ENCODE measurements at regions not wholly inside any gene's neighbourhood (a gene's known extent, or its start where the extent isn't known, plus 50 kb on each side); places are given as distances from the start of the nearest gene placed in this dataset.

DNA sequence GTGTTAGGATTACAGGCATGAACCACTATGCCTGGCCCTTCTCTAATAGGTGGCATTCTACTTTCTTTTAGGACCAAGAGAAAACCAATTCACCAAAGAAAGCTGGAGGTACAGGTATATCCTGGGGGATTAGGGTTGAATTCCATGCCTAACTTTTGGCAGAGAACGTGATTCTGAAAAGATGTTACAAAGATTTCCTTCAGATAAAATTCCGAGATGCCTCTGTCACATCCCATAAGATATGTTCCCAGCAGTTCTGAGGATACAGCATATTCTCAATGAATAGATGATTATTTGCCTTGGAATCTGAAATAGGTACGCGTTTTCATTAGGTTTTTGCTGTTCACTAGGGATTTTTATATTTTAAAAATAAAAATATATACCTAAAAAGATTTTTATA, 111.9 kb upstream of the KRAS start:
- no peak overlapping the region for H4K8ac ChIP-seq (ENCODE audit: extremely low read depth, insufficient read depth, low read length)
- H3K36me3 ChIP-seq (ENCODE audit: control insufficient read depth in 2 of 4, insufficient read depth in 4 of 4, low read length in 3 of 4), result no peaks in the 10 kb centered on the region
- no peak overlapping the region for H2BK20ac ChIP-seq (ENCODE audit: low read length)
- H3K79me1 ChIP-seq (ENCODE audit: low read depth, low read length), result no peaks in the 10 kb centered on the region
- no peak overlapping the region for H3K9ac ChIP-seq (replicated peaks in 1 of 4; ENCODE audit: extremely low read depth in 1 of 4, low read depth in 3 of 4, low read length in 3 of 4)
- WGBS, 2 experiments (ENCODE audit: extremely low coverage in 1 of 2, insufficient coverage in 1 of 2, insufficient read length in 1 of 2, insufficient replicate concordance in 2 of 2, low coverage in 1 of 2, low lambda C conversion rate in 2 of 2, missing lambda C conversion rate in 1 of 2), result 87% methylated on average over 4 of the region's 4 CpGs; no CpG with 5 or more reads in 1 of the 2 experiments
- no peaks in the 10 kb centered on the region for H4K20me1 ChIP-seq (replicated peaks in 1 of 2; ENCODE audit: control insufficient read depth in 1 of 2, insufficient read depth in 2 of 2, low read length in 2 of 2)
- H3K14ac ChIP-seq (ENCODE audit: insufficient read length), result no peak overlapping the region
- no peaks in the 10 kb centered on the region; a peak in 1 of 7 replicates for H3K27me3 ChIP-seq (replicated peaks in 1 of 4; ENCODE audit: control insufficient read depth in 3 of 4, extremely low read depth in 1 of 4, insufficient read depth in 3 of 4, low read length in 3 of 4)
- no peak overlapping the region for H3K23ac ChIP-seq (ENCODE audit: insufficient read length)
- ChIA-PET CTCF (ENCODE audit: partially characterized antibody) (interaction anchor here (2.4 kb wide), 1 partner anchor 25 kb away, joined by 6 read pairs; no protein-coding TSS in a partner anchor), POLR2A (ENCODE audit: partially characterized antibody) (no interaction called here)
- H3K18ac ChIP-seq (ENCODE audit: extremely low read depth, low read length), result no peak overlapping the region
- no peak overlapping the region for H2BK12ac ChIP-seq (ENCODE audit: low read depth, low read length)
- no peaks in the 10 kb centered on the region for H3K23me2 ChIP-seq (ENCODE audit: low read depth, low read length)
- no peaks in the 10 kb centered on the region for H3K9me3 ChIP-seq (ENCODE audit: insufficient read depth in 2 of 2, low read depth in 1 of 2, low read length in 1 of 2)
- no peak overlapping the region for H3K4me2 ChIP-seq (ENCODE audit: insufficient read depth in 1 of 2, low read depth in 2 of 2, low read length in 2 of 2)
- no peak overlapping the region for H4K5ac ChIP-seq (ENCODE audit: insufficient read length, low read depth, low read length)
- H3K79me2 ChIP-seq (ENCODE audit: control insufficient read depth in 1 of 2, insufficient read depth in 2 of 2, low read length in 2 of 2), result no peaks in the 10 kb centered on the region
- H3K4me1 ChIP-seq (replicated peaks in 1 of 4; ENCODE audit: control insufficient read depth in 3 of 4, insufficient read depth in 4 of 4, low read length in 3 of 4), result peaks cover 0 to 7% (median 2%) of the 10 kb centered on the region in 4 experiments; a peak in 2 of 7 replicates
- no peak for FAIRE-seq
- no peak overlapping the region for H2AK5ac ChIP-seq (ENCODE audit: low read depth, low read length)
- no peak overlapping the region for H2BK15ac ChIP-seq (ENCODE audit: low read length)
- H3K27ac ChIP-seq (ENCODE audit: low read depth, low read length), result no peak overlapping the region
- H3K4me3 ChIP-seq (ENCODE audit: extremely low read depth in 1 of 4, insufficient read depth in 2 of 4, low read depth in 3 of 4, low read length in 4 of 4), result no peak overlapping the region
- H2AFZ ChIP-seq (ENCODE audit: low read length), result no peak overlapping the region
- no peak overlapping the region for H3K4ac ChIP-seq (replicated peaks; ENCODE audit: insufficient read length, low read depth, low read length)
- no peak overlapping the region for H2BK120ac ChIP-seq (replicated peaks; ENCODE audit: low read depth, low read length)
- H4K91ac ChIP-seq (replicated peaks; ENCODE audit: insufficient read length, low read length), result no peak overlapping the region
- DNase-seq (ENCODE audit: low read depth in 1 of 2, low spot score in 2 of 2), result no peak
- H2BK5ac ChIP-seq (ENCODE audit: low read depth, low read length), result no peak overlapping the region
- H3K56ac ChIP-seq (replicated peaks; ENCODE audit: insufficient read length, low read depth, low read length), result no peak overlapping the region
- no peak for TF ChIP-seq CTCF (IDR thresholded peaks at IDR 0.05; ENCODE audit: control extremely low read depth in 1 of 3, insufficient read depth in 1 of 3, low read depth in 1 of 3, low read length in 3 of 3)
- TF ChIP-seq, protein P1, sequence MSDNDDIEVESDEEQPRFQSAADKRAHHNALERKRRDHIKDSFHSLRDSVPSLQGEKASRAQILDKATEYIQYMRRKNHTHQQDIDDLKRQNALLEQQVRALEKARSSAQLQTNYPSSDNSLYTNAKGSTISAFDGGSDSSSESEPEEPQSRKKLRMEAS (IDR thresholded peaks at IDR 0.05), result no peak
- no peak for TF ChIP-seq TAF7 (optimal IDR thresholded peaks at IDR 0.05; ENCODE audit: borderline replicate concordance, low read depth, low read length)
- no peak for TF ChIP-seq RFX5 (IDR thresholded peaks at IDR 0.05; ENCODE audit: borderline replicate concordance, low read depth, low read length)
- TF ChIP-seq ATF2 (IDR thresholded peaks at IDR 0.05; ENCODE audit: low read length), result no peak
- no peak for TF ChIP-seq TCF12 (IDR thresholded peaks at IDR 0.05; ENCODE audit: low read depth, low read length)
- TF ChIP-seq MAFK (IDR thresholded peaks at IDR 0.05; ENCODE audit: low read depth, low read length), result no peak
- no peak for TF ChIP-seq BCL11A (IDR thresholded peaks at IDR 0.05; ENCODE audit: low read depth in 2 of 2, low read length in 2 of 2)
- TF ChIP-seq EGR1 (IDR thresholded peaks at IDR 0.05; ENCODE audit: borderline replicate concordance, low read depth, low read length), result no peak

All from H1 (cell line).